ENCODE measurements at regions not wholly inside any gene's neighbourhood (a gene's known extent, or its start where the extent isn't known, plus 50 kb on each side); places are given as distances from the start of the nearest gene placed in this dataset.
"Not testable (repeated sequence)": the region's sequence is repeated elsewhere in the genome, so short reads cannot be mapped to it uniquely, and the experiment has no call there.

DNA sequence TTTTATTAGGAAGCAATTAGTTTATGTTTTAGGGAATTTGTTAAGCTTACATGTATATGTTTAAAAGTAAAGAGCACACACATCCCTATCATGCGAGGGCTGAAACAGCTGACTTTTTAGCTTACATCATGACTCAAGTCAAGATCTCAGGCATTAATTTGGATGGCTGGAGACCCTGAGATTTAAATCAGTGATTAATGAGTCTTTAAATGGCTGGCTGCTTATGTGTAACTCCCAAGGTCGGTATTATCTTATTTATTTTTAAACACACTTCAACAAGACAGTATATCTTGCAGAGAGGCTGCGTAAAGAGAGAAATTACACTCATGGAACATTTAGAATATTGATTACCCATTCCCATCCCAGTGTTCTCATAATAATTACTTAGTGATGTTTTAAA lies 169.4 kb downstream of the KBTBD8 start:
- DNase-seq (ENCODE audit: low spot score), result no peak
- Histone ChIP-seq H3K27me3 (replicated peaks; ENCODE audit: insufficient read depth) (no peaks in the 10 kb centered on the region), H3K9me3 (no peaks in the 10 kb centered on the region), H3K4me1 (replicated peaks) (no peaks in the 10 kb centered on the region), H3K36me3 (no peaks in the 10 kb centered on the region), H3K27ac (no peak overlapping the region), H3K4me3 (no peak overlapping the region)
- intact Hi-C loops (cut with DNase I), result no loop called here
- TF ChIP-seq POLR2AphosphoS5 (IDR thresholded peaks at IDR 0.05) (no peak), POLR2A (IDR thresholded peaks at IDR 0.05) (no peak)
- 44% methylated on average over 3 of the region's 3 CpGs for WGBS

DNA sequence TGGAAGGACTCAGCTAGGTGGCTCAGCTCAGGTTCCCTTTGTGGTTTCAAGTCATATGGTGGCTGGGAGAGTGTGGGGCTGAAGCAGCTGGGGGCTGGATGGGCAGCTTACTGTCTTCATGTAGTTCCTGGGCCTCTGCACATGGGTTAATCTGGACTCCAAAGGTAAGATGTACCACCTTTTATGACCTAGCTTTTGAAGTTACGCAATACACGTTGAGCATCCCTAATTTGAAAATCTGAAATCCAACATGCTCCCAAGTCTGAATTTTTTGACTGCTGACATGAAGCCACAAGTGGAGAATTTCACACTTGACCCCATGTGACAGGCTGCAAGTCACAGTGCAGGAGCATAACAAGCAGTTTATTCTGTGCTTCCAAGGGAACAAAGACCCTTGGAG lies 173.7 kb downstream of the KBTBD8 start:
- no peaks in the 10 kb centered on the region for H3K36me3 ChIP-seq
- no peak for DNase-seq (ENCODE audit: low spot score)
- no peaks in the 10 kb centered on the region for H3K27me3 ChIP-seq (replicated peaks; ENCODE audit: insufficient read depth)
- H3K27ac ChIP-seq, result no peak overlapping the region
- intact Hi-C loops (cut with DNase I), result no loop called here
- no peaks in the 10 kb centered on the region for H3K4me1 ChIP-seq (replicated peaks)
- TF ChIP-seq CTCF (IDR thresholded peaks at IDR 0.05), result no peak
- TF ChIP-seq POLR2AphosphoS5 (IDR thresholded peaks at IDR 0.05), result no peak
- TF ChIP-seq POLR2A (IDR thresholded peaks at IDR 0.05), result no peak
- no peak overlapping the region for H3K4me3 ChIP-seq
- WGBS, result 83% methylated on average over 2 of the region's 2 CpGs
- H3K9me3 ChIP-seq, result no peaks in the 10 kb centered on the region

GRCh38 chr3:67173130-67173529 lies 175.0 kb downstream of the KBTBD8 start:
- H3K27me3 ChIP-seq (replicated peaks; ENCODE audit: insufficient read depth); H3K9me3 ChIP-seq; H3K4me1 ChIP-seq (replicated peaks); H3K4me3 ChIP-seq; H3K36me3 ChIP-seq; intact Hi-C loops (cut with DNase I); DNase-seq (ENCODE audit: low spot score); H3K27ac ChIP-seq: not testable (repeated sequence)
- 82% methylated on average over 3 of the region's 3 CpGs for WGBS

DNA sequence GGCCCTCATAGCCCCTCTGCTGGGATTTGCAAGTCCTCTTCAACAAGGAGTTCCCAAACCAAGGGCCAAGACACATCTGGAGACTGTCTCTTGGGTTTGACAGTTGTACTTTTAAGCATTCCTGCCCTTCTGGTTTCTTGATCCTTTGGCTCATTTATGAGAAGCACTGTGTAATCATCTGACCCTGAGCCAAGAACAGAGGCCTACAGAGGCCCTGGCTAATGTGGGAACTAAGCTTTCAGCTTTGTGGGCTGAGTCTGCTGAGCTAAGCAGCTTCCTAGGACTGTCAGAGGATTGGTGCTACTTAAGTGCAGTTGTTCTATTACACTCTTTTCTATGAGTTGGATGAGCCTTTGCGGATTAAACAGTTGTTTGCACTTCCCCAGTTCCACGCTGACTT lies 178.3 kb downstream of the KBTBD8 start:
- WGBS, result 80% methylated on average over 2 of the region's 2 CpGs
- intact Hi-C loops (cut with DNase I), result no loop called here

DNA sequence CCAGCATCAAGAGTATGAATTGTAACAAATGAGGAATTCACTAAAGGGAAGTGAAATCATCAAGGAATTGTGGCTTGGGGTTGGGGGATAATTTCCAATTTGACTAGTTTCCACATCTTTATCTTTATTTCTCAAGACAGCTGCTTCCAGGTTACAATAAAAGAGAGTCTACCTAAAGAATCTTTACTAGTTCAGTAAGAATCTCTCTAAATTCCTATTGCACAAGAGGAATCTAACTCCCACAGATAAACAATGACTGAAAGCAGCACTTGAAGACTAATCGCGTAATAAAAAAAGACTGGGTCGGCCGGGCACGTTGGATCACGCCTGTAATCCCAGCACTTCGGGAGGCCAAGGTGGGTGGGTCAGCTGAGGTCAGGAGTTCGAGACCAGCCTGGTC lies 194.4 kb downstream of the KBTBD8 start:
- TF ChIP-seq POLR2A (IDR thresholded peaks at IDR 0.05), result no peak
- TF ChIP-seq POLR2AphosphoS5 (IDR thresholded peaks at IDR 0.05), result no peak
- TF ChIP-seq CTCF (IDR thresholded peaks at IDR 0.05), result no peak
- Histone ChIP-seq H3K4me3 (no peak overlapping the region), H3K4me1 (replicated peaks) (no peaks in the 10 kb centered on the region), H3K27me3 (replicated peaks; ENCODE audit: insufficient read depth) (no peaks in the 10 kb centered on the region), H3K9me3 (no peaks in the 10 kb centered on the region), H3K27ac (no peak overlapping the region), H3K36me3 (no peaks in the 10 kb centered on the region)
- intact Hi-C loops (cut with DNase I), result no loop called here
- 54% methylated on average over 8 of the region's 8 CpGs for WGBS
- DNase-seq (ENCODE audit: low spot score), result no peak

More for the DNA sequence above, 178.3 kb downstream of the KBTBD8 start:
- Histone ChIP-seq H3K27ac (no peak overlapping the region), H3K27me3 (replicated peaks; ENCODE audit: insufficient read depth) (no peaks in the 10 kb centered on the region), H3K36me3 (no peaks in the 10 kb centered on the region), H3K4me1 (replicated peaks) (no peaks in the 10 kb centered on the region), H3K9me3 (no peaks in the 10 kb centered on the region), H3K4me3 (no peak overlapping the region)
- TF ChIP-seq POLR2AphosphoS5 (IDR thresholded peaks at IDR 0.05) (peak; percentile 55), POLR2A (IDR thresholded peaks at IDR 0.05) (no peak)
- peak; percentile 43 for DNase-seq (ENCODE audit: low spot score)

DNA sequence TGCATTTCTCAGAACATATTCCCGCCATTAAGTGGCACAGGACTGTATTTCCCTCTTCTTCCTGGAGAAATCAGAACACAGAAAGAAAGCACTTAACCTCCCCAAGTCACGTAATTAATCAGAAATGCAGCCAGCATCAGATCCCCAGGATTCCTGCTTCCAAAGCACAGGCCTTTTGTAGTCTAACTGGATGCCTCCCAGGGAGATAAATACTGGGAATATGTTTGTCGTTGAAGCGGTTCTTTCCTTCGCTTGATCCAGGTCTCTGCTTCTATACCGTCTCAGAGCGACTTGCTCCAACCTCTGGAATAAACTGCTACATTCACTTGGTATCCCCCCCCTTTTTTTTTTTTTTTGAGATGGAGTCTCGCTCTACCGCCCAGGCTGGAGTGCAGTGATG lies 198.6 kb downstream of the KBTBD8 start:
- no peak for DNase-seq (ENCODE audit: low spot score)
- WGBS, result 92% methylated on average over 9 of the region's 9 CpGs
- Histone ChIP-seq H3K36me3 (no peaks in the 10 kb centered on the region), H3K4me1 (replicated peaks) (no peaks in the 10 kb centered on the region), H3K4me3 (no peak overlapping the region), H3K27ac (no peak overlapping the region), H3K27me3 (replicated peaks; ENCODE audit: insufficient read depth) (no peaks in the 10 kb centered on the region), H3K9me3 (no peaks in the 10 kb centered on the region)
- intact Hi-C loops (cut with DNase I), result no loop called here
- TF ChIP-seq POLR2A (IDR thresholded peaks at IDR 0.05) (no peak), POLR2AphosphoS5 (IDR thresholded peaks at IDR 0.05) (no peak), CTCF (IDR thresholded peaks at IDR 0.05) (no peak)
